Stimulated activated naive CD4-positive, alpha-beta T cell (primary cell): ENCODE measurements at regions not wholly inside any gene's neighbourhood (a gene's known extent, or its start where the extent isn't known, plus 50 kb on each side); places are given as distances from the start of the nearest gene placed in this dataset.

Experiments used
- DNase-seq, 6 experiments: peaks; one replicate each; lab custom pipeline; 2025; lab: John Stamatoyannopoulos, UW

DNA sequence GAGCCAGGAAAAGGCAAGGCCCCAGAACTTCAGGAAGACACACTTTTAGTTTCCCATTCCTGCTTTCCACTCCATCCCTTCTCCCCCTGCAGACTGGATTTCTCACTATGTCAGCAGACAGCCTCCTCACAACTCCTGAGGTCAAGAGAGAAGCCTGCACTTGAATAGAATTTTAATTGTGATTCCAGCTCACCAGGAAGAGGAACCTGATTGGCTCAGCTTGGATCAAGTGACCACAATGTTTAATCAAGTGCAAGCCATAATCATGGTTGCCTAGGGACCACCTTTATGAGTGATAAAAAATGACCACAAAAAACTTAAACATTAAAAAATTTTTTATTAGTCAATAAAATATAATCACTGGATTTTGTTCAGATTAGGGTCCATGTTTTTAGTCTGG is 244.7 kb upstream of the RHOBTB1 start:
- DNase-seq, result no peak

DNA sequence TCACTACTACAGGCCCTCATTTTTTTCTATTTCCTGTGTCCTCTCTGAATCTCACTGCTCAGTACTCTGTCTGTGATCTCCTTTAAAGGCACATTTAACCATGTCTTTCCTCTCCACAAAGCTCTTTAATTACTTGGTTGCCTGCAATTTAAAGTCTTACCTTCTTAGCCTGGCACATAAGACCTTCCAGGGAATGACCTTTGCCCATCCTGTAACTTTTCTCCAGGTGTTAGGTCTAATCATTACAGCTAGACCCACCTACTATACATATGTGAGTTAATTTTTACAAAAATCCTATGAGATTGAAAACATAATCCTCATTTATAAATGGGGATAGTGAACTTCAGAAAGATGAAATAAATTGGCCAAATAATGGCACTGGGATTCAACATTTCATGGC is 244.1 kb upstream of the RHOBTB1 start:
- no peak for DNase-seq

- DNase-seq, result no peak
Measured at GRCh38 chr10:61187601-61188000, 243.6 kb upstream of the RHOBTB1 start.

- DNase-seq, result no peak
Measured at GRCh38 chr10:61186408-61186807, 242.4 kb upstream of the RHOBTB1 start.

- no peak for DNase-seq
Measured at GRCh38 chr10:61184429-61184828, 240.4 kb upstream of the RHOBTB1 start.

GRCh38 chr10:61183967-61184366 is 240.0 kb upstream of the RHOBTB1 start:
- no peak for DNase-seq

- DNase-seq, result no peak
Measured at GRCh38 chr10:61181832-61182231, 237.8 kb upstream of the RHOBTB1 start.

- no peak for DNase-seq
Measured at GRCh38 chr10:61179771-61180170, 235.8 kb upstream of the RHOBTB1 start.

GRCh38 chr10:61176424-61176823 is 232.4 kb upstream of the RHOBTB1 start:
- DNase-seq, result no peak

DNA sequence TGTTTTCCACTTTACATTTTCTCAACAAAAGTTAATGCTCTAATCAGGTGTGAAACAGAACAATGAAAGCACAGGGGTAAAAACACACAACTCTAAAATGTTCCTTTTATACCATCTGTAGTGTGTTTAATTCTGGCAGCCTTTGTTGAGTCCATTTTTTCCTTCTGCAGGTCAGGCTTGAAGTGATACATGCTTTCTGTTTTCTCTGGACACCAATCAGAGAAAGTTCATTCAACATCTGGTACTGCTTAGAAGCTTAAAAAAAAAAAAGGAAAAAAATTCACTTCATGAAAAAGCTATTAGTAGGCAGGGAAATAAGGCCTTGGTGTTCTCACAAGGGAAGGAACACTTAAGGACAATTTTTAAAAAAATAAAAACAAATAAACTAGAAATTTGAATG is 231.3 kb upstream of the RHOBTB1 start:
- no peak for DNase-seq

DNA sequence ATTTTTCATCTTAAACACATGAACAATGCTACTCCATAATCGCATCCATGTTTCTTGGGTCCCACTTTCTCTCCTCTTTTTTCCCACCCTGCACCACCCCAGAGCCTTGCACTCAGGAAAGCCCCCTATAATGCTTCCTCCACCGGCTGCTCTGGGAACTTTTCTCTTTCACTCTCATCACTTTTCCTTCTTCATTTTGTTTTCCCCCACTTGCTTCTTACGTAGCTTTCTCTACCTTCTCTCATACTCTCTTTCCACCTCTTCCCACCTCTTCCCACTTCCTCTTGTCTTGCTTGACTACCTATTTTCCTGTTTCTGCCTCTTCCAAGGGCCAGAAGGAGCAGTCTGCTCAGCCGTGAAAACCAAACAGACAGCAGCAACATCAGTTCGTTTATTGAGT is 229.5 kb upstream of the RHOBTB1 start:
- DNase-seq, result no peak

GRCh38 chr10:61172182-61172926 is 228.4 kb upstream of the RHOBTB1 start:
- DNase-seq, result no peak

- DNase-seq, result no peak
Measured at GRCh38 chr10:61170594-61170993, 226.6 kb upstream of the RHOBTB1 start.

DNA sequence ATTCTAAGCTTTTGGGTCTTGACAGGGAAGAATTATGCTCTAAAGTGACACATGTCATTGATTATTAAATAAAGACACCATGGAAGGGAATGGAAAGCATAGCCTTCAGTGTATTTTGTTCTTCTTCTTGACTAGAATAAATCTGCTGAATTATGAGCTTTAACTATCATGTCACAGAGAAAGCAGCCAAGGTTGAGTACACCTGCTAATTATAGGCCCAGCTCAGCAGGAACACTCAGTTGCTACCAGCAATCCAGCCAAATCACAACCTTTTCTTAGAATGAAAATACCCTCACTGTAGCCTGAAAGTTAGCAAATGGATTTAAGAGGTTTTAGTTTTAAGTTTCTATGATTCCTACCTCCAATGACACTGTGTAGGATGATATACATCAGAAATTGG is 225.3 kb upstream of the RHOBTB1 start:
- DNase-seq, result no peak

GRCh38 chr10:61166489-61166888 is 222.5 kb upstream of the RHOBTB1 start:
- DNase-seq, result no peak

DNA sequence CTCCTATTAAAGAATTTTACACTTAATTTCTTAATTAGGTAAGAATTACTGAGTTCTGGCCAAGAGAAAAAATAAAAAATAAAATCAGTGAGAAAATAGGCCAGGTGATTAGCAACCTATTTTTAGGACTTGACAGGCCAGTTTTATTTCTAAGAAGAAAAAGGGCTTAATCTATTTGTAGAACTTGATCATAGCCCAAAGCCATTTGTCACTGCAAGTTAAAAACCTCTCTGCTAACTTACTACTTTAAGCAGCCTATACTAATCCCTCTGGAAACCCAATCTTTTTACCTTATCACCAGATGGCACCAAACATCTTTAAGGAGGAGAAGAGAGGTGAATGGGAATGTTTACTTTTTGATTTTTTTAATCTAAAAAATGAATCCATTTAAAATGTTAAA is 222.1 kb upstream of the RHOBTB1 start:
- DNase-seq, result no peak

DNA sequence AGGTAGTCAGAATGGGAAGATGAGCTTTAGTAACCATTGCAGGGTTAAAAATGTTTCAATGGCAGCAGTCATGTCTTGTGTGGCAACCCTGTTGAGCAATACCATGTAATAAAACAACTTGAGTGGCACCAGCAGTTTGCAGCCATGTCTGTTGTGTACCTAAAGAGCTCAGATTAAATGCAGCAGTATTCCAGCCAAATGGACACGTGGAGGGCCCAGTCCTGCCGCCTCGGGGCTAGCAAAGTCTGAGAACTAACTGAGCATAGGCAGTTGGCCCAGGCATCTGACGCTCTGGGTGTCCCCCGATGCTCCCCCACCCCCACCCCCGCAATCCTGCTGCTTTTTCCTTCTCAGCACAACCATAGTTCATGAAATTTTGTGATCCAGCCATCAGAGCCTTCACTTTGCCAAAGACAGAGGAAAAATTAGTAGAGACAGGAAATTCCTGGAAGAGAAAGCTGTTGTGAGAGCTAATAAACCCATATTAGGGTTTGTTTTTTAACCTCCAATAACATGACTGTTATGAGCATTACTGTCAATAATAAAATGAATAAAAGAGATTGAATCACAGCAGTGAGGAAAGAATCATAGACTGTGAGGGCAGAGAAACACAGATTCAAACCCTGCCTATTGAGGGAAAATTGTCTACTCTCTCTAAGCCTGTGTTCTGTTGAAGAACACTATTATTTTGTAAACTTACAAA is 220.6 kb upstream of the RHOBTB1 start:
- no peak for DNase-seq

- no peak for DNase-seq
Measured at GRCh38 chr10:61163403-61163802, 219.4 kb upstream of the RHOBTB1 start.

- no peak for DNase-seq
Measured at GRCh38 chr10:61160253-61160652, 216.3 kb upstream of the RHOBTB1 start.

- DNase-seq, result no peak
Measured at GRCh38 chr10:61159253-61159652, 215.3 kb upstream of the RHOBTB1 start.

- DNase-seq, result no peak
Measured at GRCh38 chr10:61157182-61157581, 213.2 kb upstream of the RHOBTB1 start.

DNA sequence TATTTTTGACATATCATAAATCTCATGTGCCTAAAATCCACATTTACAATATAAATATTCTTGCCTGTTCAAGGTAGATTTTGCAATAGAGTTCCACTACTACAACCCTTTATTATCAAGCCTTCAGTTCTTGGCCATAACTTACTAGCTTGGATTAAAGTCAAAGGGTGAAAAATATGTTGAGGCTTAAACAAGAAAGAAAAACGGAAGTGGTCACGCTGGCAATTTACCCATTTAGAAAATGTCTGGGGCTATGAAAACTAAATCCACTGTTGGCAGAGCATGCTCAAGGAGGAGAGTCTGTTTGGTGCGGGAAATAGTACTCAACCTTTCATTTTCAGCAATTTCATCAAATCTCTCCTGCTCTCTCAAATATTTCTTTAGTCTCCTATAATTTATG is 209.8 kb upstream of the RHOBTB1 start:
- no peak for DNase-seq

DNA sequence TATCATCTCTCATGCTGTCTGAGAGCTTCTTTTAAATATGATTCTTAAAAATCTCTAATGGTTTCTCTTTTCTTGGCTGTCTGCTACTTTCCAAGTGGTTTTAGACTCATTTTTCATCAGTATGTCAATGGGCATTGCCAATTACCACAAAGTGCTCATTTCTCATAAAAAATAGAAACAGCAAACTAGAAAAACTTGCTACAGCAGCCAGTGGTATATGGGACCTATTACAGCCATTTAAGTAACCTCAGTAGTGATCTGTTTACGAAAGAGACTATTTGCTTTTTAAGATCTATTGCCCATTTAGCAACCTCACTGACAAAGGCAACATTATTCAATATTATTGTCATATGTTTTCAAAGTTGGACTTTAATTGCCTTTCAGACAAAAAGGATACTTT is 207.1 kb upstream of the RHOBTB1 start:
- DNase-seq, result no peak

DNA sequence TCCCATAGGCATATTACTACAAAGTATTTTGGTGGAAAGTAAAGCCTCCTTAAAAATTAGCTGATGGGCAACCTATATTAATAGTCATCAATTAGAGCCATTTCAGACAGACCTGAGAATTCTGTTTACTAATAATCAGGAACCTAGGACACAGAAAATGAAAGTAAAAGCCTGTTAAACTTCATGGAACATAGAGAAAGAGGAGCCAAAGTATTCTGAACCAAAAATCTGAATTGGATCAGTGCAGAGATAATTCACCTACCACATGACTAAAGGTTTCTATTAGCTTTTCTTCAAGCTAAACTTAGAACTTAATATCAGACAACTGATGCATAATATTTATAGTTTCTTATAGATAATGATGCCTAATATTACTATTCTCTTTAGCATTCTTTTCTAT is 204.5 kb upstream of the RHOBTB1 start:
- no peak for DNase-seq
